ENCODE measurements at regions not wholly inside any gene's neighbourhood (a gene's known extent, or its start where the extent isn't known, plus 50 kb on each side); places are given as distances from the start of the nearest gene placed in this dataset.
A peak's percentile ranks its signal among the peaks of the same experiment; 100 is the strongest.

- no peak for DNase-seq
These were observed 184.4 kb downstream of the MRPL39 start for GRCh38 chr21:25422610-25423608.

- peak in 4 of 5 experiments; percentile 28 to 91 (median 39) for DNase-seq
These were observed 185.8 kb downstream of the MRPL39 start for GRCh38 chr21:25421321-25422028.

- peak in 1 of 5 experiments; percentile 25 for DNase-seq
These were observed 186.4 kb downstream of the MRPL39 start for GRCh38 chr21:25420831-25421230.

- DNase-seq: no peak
These were observed 190.6 kb downstream of the MRPL39 start for GRCh38 chr21:25416669-25417068.

GRCh38 chr21:25412100-25412499, 195.2 kb downstream of the MRPL39 start:
- DNase-seq: no peak

- DNase-seq: peak in 1 of 5 experiments; percentile 48
These were observed 197.3 kb downstream of the MRPL39 start for GRCh38 chr21:25409978-25410377.

GRCh38 chr21:25408666-25409065, 198.6 kb downstream of the MRPL39 start:
- DNase-seq: no peak

- no peak for DNase-seq
These were observed 200.2 kb downstream of the MRPL39 start for GRCh38 chr21:25406887-25407579.

- no peak for DNase-seq
These were observed 201.3 kb downstream of the MRPL39 start for GRCh38 chr21:25405984-25406383.

GRCh38 chr21:25402134-25402961, 204.9 kb downstream of the MRPL39 start:
- peak in 1 of 5 experiments; percentile 74 for DNase-seq

GRCh38 chr21:25400427-25400826, 206.9 kb downstream of the MRPL39 start:
- DNase-seq: no peak

GRCh38 chr21:25398630-25399029, 208.7 kb downstream of the MRPL39 start:
- no peak for DNase-seq

GRCh38 chr21:25396135-25396711, 211.1 kb downstream of the MRPL39 start:
- DNase-seq: peak in 2 of 5 experiments; percentile 64 to 93

GRCh38 chr21:25391777-25392176, 215.5 kb downstream of the MRPL39 start:
- no peak for DNase-seq

- no peak for DNase-seq
These were observed 216.6 kb downstream of the MRPL39 start for GRCh38 chr21:25390701-25391100.

- no peak for DNase-seq
These were observed 219.6 kb downstream of the MRPL39 start for GRCh38 chr21:25387665-25388064.

- peak in 1 of 5 experiments; percentile 42 for DNase-seq
These were observed 221.3 kb downstream of the MRPL39 start for GRCh38 chr21:25385911-25386474.

GRCh38 chr21:25385341-25385740, 221.9 kb downstream of the MRPL39 start:
- no peak for DNase-seq

- DNase-seq: no peak
These were observed 222.5 kb downstream of the MRPL39 start for GRCh38 chr21:25384782-25385181.

GRCh38 chr21:25383545-25383944, 223.7 kb downstream of the MRPL39 start:
- peak in 1 of 5 experiments; percentile 32 for DNase-seq

GRCh38 chr21:25381936-25382452, 225.3 kb downstream of the MRPL39 start:
- no peak for DNase-seq
